Body of pancreas (tissue), 4 donors: ENCODE measurements at regions not wholly inside any gene's neighbourhood (a gene's known extent, or its start where the extent isn't known, plus 50 kb on each side); places are given as distances from the start of the nearest gene placed in this dataset.

Experiments used
- ATAC-seq: fragments of 150-250 bp; one replicate; pipeline ENCODE4 v1.9.1; 2016
- DNase-seq, 4 donors: peaks; one replicate each; pipeline ENCODE4 v3.0.0-alpha.2; 2019
- H3K27ac ChIP-seq, 4 donors: fragments of 200-600 bp; sonication (generic); 1 replicate in 3 of 4; 2 replicates in 1 of 4; pipeline versions ENCODE4 v1.5.1 to v1.6.1; 2016 to 2019; ENCODE audit warnings: mild to moderate bottlenecking in 1 of 4, mixed read lengths in 1 of 4, moderate library complexity in 1 of 4
- H3K27me3 ChIP-seq, 2 donors: fragments of 200-600 bp; sonication (generic); one replicate each; pipeline ENCODE4 v1.6.0; 2016; ENCODE audit warnings: mild to moderate bottlenecking in 1 of 2
- H3K36me3 ChIP-seq, 2 donors: fragments of 200-600 bp; sonication (generic); replicated peaks in 1 of 2; 2 replicates each; pipeline ENCODE4 v1.5.1; 2016; ENCODE audit warnings: low read depth in 2 of 2; ENCODE audit not compliant: insufficient read depth in 1 of 2
- H3K4me1 ChIP-seq: fragments of 200-600 bp; sonication (generic); one replicate; pipeline ENCODE4 v1.6.0; 2016
- H3K4me3 ChIP-seq, 2 donors: fragments of 200-600 bp; sonication (generic); 1 replicate in 1 of 2; 2 replicates in 1 of 2; pipeline ENCODE4 v1.5.1; 2016 to 2019
- H3K9me3 ChIP-seq, 3 donors: fragments of 200-600 bp; sonication (generic); 1 replicate in 2 of 3; 2 replicates in 1 of 3; pipeline ENCODE4 v1.5.1; 2016
- POLR2A ChIP-seq, 3 donors: fragments of 450-650 bp; IDR thresholded peaks; one replicate each; pipeline ENCODE4 v1.6.1; 2016; ENCODE audit warnings: antibody characterized with exemption in 3 of 3, mild to moderate bottlenecking in 2 of 3
- WGBS, 2 donors: methylation state at CpG; one replicate each; pipeline ENCODE4 v1.1.5; 2017; 5-methylcytosine and 5-hydroxymethylcytosine counted together
- intact Hi-C: fragments of 100-400 bp; cut with DNase I; formaldehyde crosslinking; loops from one replicate; pipeline ENCODE4 v1.15.1; 2023
- TF ChIP-seq, protein P1 (sequence below), 7 experiments: fragments of 450-650 bp in 4 of 7; fragments of 200-600 bp in 3 of 7; sonication (generic) in 3 of 7; IDR thresholded peaks; one replicate each; pipeline ENCODE4 v1.5.1; 2016 to 2019; ENCODE audit warnings: antibody characterized with exemption in 7 of 7

- Histone ChIP-seq H3K27ac (no peak overlapping the region), H3K4me1 (no peaks in the 10 kb centered on the region), H3K4me3 (no peak overlapping the region), H3K27me3 (no peaks in the 10 kb centered on the region), H3K9me3 (no peaks in the 10 kb centered on the region), H3K36me3 (no peaks in the 10 kb centered on the region)
- DNase-seq (no peak), ATAC-seq (no peak)
- WGBS, 2 donors, result 83 to 92% methylated on average over 4 of the region's 4 CpGs
- TF ChIP-seq, protein P1, sequence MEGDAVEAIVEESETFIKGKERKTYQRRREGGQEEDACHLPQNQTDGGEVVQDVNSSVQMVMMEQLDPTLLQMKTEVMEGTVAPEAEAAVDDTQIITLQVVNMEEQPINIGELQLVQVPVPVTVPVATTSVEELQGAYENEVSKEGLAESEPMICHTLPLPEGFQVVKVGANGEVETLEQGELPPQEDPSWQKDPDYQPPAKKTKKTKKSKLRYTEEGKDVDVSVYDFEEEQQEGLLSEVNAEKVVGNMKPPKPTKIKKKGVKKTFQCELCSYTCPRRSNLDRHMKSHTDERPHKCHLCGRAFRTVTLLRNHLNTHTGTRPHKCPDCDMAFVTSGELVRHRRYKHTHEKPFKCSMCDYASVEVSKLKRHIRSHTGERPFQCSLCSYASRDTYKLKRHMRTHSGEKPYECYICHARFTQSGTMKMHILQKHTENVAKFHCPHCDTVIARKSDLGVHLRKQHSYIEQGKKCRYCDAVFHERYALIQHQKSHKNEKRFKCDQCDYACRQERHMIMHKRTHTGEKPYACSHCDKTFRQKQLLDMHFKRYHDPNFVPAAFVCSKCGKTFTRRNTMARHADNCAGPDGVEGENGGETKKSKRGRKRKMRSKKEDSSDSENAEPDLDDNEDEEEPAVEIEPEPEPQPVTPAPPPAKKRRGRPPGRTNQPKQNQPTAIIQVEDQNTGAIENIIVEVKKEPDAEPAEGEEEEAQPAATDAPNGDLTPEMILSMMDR (IDR thresholded peaks at IDR 0.05), result no peak
- TF ChIP-seq POLR2A (IDR thresholded peaks at IDR 0.05), result no peak
- intact Hi-C loops, result no loop called here
These were observed 240.1 kb upstream of the SUCLG2 start for GRCh38 chr3:67894510-67894909.

DNA sequence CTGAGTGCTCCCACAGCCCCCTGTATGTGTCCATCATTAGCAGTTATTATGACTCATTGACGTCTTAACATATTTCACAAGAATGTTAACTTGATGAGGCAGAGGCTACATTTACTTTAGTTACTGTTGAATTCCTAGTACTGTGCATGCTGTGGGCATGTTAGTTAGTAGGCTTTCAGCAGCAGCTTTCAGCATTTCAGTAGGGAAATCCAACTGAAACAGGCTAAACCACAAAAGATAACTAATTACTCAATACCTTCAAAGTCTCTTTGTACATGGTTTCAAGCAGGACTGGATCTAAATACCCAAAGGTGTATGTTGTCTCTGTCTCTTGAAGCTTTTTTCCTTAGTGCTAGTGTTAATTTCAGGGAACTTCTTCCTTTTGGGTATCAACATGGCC lies 229.9 kb upstream of the SUCLG2 start:
- TF ChIP-seq, protein P1 (IDR thresholded peaks at IDR 0.05), result no peak
- TF ChIP-seq POLR2A (IDR thresholded peaks at IDR 0.05), result no peak
- Histone ChIP-seq H3K27me3 (no peaks in the 10 kb centered on the region), H3K36me3 (no peaks in the 10 kb centered on the region), H3K4me3 (no peak overlapping the region), H3K4me1 (no peaks in the 10 kb centered on the region), H3K27ac (no peak overlapping the region), H3K9me3 (no peaks in the 10 kb centered on the region)
- ATAC-seq, result no peak
- DNase-seq, result no peak
- WGBS, 2 donors, result 65 to 88% methylated on average over 1 of the region's 1 CpG
- intact Hi-C loops, result no loop called here

DNA sequence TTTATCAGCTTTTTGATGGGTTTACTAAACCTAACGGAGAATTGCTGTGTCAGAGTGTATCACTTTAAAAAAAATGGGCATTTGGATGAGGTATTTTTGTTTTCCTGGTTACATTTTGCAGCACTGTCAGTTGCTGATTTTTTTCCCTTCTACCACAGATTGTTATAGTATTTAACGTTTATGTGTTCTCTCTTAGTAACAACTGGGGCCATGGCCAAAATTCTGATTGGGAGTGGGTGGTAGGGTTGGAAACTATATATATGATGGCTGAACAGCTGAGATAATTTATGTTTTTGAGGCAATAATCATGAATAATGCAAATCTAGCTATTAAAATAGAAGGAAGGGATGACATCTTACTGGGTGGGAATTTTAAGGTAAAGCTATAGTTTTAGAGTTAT lies 229.4 kb upstream of the SUCLG2 start:
- DNase-seq, result no peak
- 53 to 66% methylated on average over 2 of the region's 2 CpGs for WGBS, 2 donors
- Histone ChIP-seq H3K4me1 (no peaks in the 10 kb centered on the region), H3K27me3 (no peaks in the 10 kb centered on the region), H3K4me3 (no peak overlapping the region), H3K27ac (no peak overlapping the region), H3K36me3 (no peaks in the 10 kb centered on the region), H3K9me3 (no peaks in the 10 kb centered on the region)
- no peak for TF ChIP-seq POLR2A (IDR thresholded peaks at IDR 0.05)
- TF ChIP-seq, protein P1 (IDR thresholded peaks at IDR 0.05), result no peak
- intact Hi-C loops, result no loop called here
- ATAC-seq, result no peak

DNA sequence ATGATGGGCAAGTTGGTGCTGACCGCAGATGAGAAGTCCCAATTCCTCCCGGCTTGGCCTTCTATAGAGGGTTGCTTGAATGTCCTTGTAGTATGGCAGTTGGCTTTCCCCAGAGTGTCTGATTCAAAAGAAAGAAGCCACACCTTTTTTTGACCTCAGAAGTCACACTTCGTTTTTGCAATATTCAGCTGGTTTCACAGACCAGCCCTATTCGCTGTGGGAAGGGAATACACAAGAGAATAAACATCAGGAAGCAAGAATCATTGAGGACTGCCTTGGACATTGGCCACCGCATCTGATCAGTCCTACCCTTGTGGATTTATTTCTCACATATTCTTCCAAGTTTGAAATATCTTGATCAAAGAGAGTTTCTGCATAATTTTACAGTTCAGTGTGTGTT lies 228.6 kb upstream of the SUCLG2 start:
- DNase-seq, result no peak
- no peaks in the 10 kb centered on the region for H3K36me3 ChIP-seq
- no peak for ATAC-seq
- no peak overlapping the region for H3K27ac ChIP-seq
- H3K4me1 ChIP-seq, result no peaks in the 10 kb centered on the region
- intact Hi-C loops, result no loop called here
- H3K9me3 ChIP-seq, result no peaks in the 10 kb centered on the region
- no peaks in the 10 kb centered on the region for H3K27me3 ChIP-seq
- no peak overlapping the region for H3K4me3 ChIP-seq
- WGBS, 2 donors, result 69 to 80% methylated on average over 5 of the region's 5 CpGs
- TF ChIP-seq, protein P1 (IDR thresholded peaks at IDR 0.05), result no peak
- TF ChIP-seq POLR2A (IDR thresholded peaks at IDR 0.05), result no peak

- Histone ChIP-seq H3K27me3 (no peaks in the 10 kb centered on the region), H3K4me3 (no peak overlapping the region), H3K9me3 (no peaks in the 10 kb centered on the region), H3K36me3 (no peaks in the 10 kb centered on the region), H3K4me1 (no peaks in the 10 kb centered on the region), H3K27ac (peak overlapping the region in 3 of 4 donors; percentile 20 to 59 (median 45))
- intact Hi-C loops, result no loop called here
- no peak for DNase-seq
- WGBS, 2 donors, result 67 to 68% methylated on average over 2 of the region's 2 CpGs
- ATAC-seq, result no peak
- TF ChIP-seq, protein P1 (IDR thresholded peaks at IDR 0.05), result no peak
- TF ChIP-seq POLR2A (IDR thresholded peaks at IDR 0.05), result no peak
These were observed 221.8 kb upstream of the SUCLG2 start for GRCh38 chr3:67876261-67876660.
